GM23338 (cell line): ENCODE measurements at regions not wholly inside any gene's neighbourhood (a gene's known extent, or its start where the extent isn't known, plus 50 kb on each side); places are given as distances from the start of the nearest gene placed in this dataset.

Source experiments
- ATAC-seq: fragments of 200-7000 bp; cut with Tn5 transposase; 3 replicates; pipeline ENCODE4 v1.9.1; 2020
- DNase-seq: peaks from one replicate; pipeline ENCODE4 v3.0.0-alpha.2; 2015; ENCODE audit warnings: low spot score
- H2AFZ ChIP-seq: fragments of 200-600 bp; sonication (generic); 2 replicates; pipeline ENCODE4 v1.8.0; 2016; ENCODE audit warnings: antibody characterized with exemption, mild to moderate bottlenecking, moderate library complexity
- H3F3A ChIP-seq: fragments of 200-600 bp; sonication (generic); replicated peaks from 2 replicates; pipeline ENCODE4 v1.8.0; 2017; ENCODE audit warnings: antibody characterized with exemption, mixed run types, low read depth
- H3K27ac ChIP-seq: fragments of 200-600 bp; sonication (generic); 2 replicates; pipeline ENCODE4 v1.6.1; 2016; ENCODE audit warnings: low read depth
- H3K27me3 ChIP-seq: fragments of 200-600 bp; sonication (generic); 2 replicates; pipeline ENCODE4 v1.8.0; 2016; ENCODE audit warnings: mild to moderate bottlenecking, mixed run types, moderate library complexity; ENCODE audit not compliant: insufficient read depth
- H3K36me3 ChIP-seq: fragments of 200-600 bp; sonication (generic); 2 replicates; pipeline ENCODE4 v1.8.0; 2016; ENCODE audit warnings: mild to moderate bottlenecking; ENCODE audit not compliant: insufficient read depth
- H3K4me1 ChIP-seq: fragments of 200-600 bp; sonication (generic); 2 replicates; pipeline ENCODE4 v1.8.0; 2016; ENCODE audit warnings: mild to moderate bottlenecking, moderate library complexity; ENCODE audit not compliant: insufficient read depth
- H3K4me2 ChIP-seq: fragments of 200-600 bp; sonication (generic); 2 replicates; pipeline ENCODE4 v1.7.1; 2017; ENCODE audit warnings: mixed run types
- H3K4me3 ChIP-seq: fragments of 200-600 bp; sonication (generic); 2 replicates; pipeline ENCODE4 v1.6.1; 2016; ENCODE audit warnings: mixed run types
- H3K79me2 ChIP-seq: fragments of 200-600 bp; sonication (generic); replicated peaks from 2 replicates; pipeline ENCODE4 v1.8.0; 2017; ENCODE audit warnings: mild to moderate bottlenecking; ENCODE audit not compliant: insufficient read depth
- H3K9me2 ChIP-seq: fragments of 200-600 bp; sonication (generic); 2 replicates; pipeline ENCODE4 v1.8.0; 2017; ENCODE audit not compliant: insufficient read depth
- H4K20me1 ChIP-seq: fragments of 200-600 bp; sonication (generic); replicated peaks from 2 replicates; pipeline ENCODE4 v1.8.0; 2017; ENCODE audit warnings: mild to moderate bottlenecking; ENCODE audit not compliant: insufficient read depth
- H3K27ac Mint-ChIP-seq: 2 replicates; pipeline ENCODE4 v1.8.0; 2020; ENCODE audit warnings: inconsistent platforms, mild to moderate bottlenecking, moderate library complexity, mixed read lengths
- H3K27me3 Mint-ChIP-seq: 3 replicates; pipeline ENCODE4 v1.8.0; 2022; ENCODE audit warnings: low read depth, mild to moderate bottlenecking, moderate library complexity, mixed read lengths, inconsistent platforms; ENCODE audit not compliant: insufficient read depth, poor library complexity
- H3K36me3 Mint-ChIP-seq: 3 replicates; pipeline ENCODE4 v1.8.0; 2021; ENCODE audit warnings: low read depth, mild to moderate bottlenecking, inconsistent platforms, moderate library complexity, mixed read lengths
- H3K4me1 Mint-ChIP-seq: 3 replicates; pipeline ENCODE4 v1.8.0; 2020; ENCODE audit warnings: mild to moderate bottlenecking, inconsistent platforms, mixed read lengths
- H3K4me3 Mint-ChIP-seq: 3 replicates; pipeline ENCODE4 v1.8.0; 2021; ENCODE audit warnings: moderate library complexity, mild to moderate bottlenecking, inconsistent platforms, mixed read lengths
- H3K9me3 Mint-ChIP-seq: 3 replicates; pipeline ENCODE4 v1.8.0; 2020; ENCODE audit warnings: moderate library complexity, mild to moderate bottlenecking, inconsistent platforms, mixed read lengths
- CREB1 ChIP-seq: fragments of 250-450 bp; sonication (Bioruptor Pico); IDR thresholded peaks from 2 replicates; pipeline ENCODE4 v1.5.0; 2020; ENCODE audit warnings: low read depth, mild to moderate bottlenecking, moderate library complexity
- EZH2 ChIP-seq: fragments of 200-600 bp; sonication (generic); IDR thresholded peaks from one replicate; pipeline ENCODE4 v1.8.0; 2017; ENCODE audit warnings: antibody characterized with exemption, mild to moderate bottlenecking, low read depth; ENCODE audit not compliant: unreplicated experiment
- EZH2phosphoT487 ChIP-seq: fragments of 200-600 bp; sonication (generic); IDR thresholded peaks from one replicate; pipeline ENCODE4 v1.8.1; 2018; ENCODE audit warnings: antibody characterized with exemption; ENCODE audit not compliant: unreplicated experiment
- JUNB ChIP-seq: IDR thresholded peaks from one replicate; pipeline ENCODE4 v1.6.1; 2016; ENCODE audit warnings: antibody characterized with exemption; ENCODE audit not compliant: unreplicated experiment
- NANOG ChIP-seq: IDR thresholded peaks from 2 replicates; pipeline ENCODE4 v1.6.1; 2016; ENCODE audit warnings: antibody characterized with exemption, borderline replicate concordance
- POLR2AphosphoS5 ChIP-seq: IDR thresholded peaks from 2 replicates; pipeline ENCODE4 v1.6.1; 2016; ENCODE audit warnings: antibody characterized with exemption, low read depth
- STAT1 ChIP-seq: IDR thresholded peaks from one replicate; pipeline ENCODE4 v1.6.1; 2016; ENCODE audit warnings: antibody characterized with exemption; ENCODE audit not compliant: unreplicated experiment
- ZNF114 ChIP-seq: fragments of 250-450 bp; sonication (Bioruptor Pico); IDR thresholded peaks from 2 replicates; pipeline ENCODE4 v1.5.0; 2020; ENCODE audit warnings: mild to moderate bottlenecking, moderate library complexity
- ZNF331 ChIP-seq: fragments of 250-450 bp; sonication (Bioruptor Pico); IDR thresholded peaks from 2 replicates; pipeline ENCODE4 v1.5.0; 2020; ENCODE audit warnings: low read depth, mild to moderate bottlenecking, moderate library complexity
- TF ChIP-seq, protein P1 (sequence below): IDR thresholded peaks from one replicate; pipeline ENCODE4 v1.6.1; 2018; ENCODE audit warnings: antibody characterized with exemption; ENCODE audit not compliant: unreplicated experiment
- TF ChIP-seq, protein P2 (sequence below): IDR thresholded peaks from 2 replicates; pipeline ENCODE4 v1.6.1; 2016; ENCODE audit warnings: antibody characterized with exemption
- TF ChIP-seq, protein P3 (sequence below), 2 experiments: fragments of 200-600 bp in 1 of 2; sonication (generic) in 1 of 2; conservative IDR thresholded peaks; 2 replicates each; pipeline versions ENCODE4 v1.5.1 to v1.6.1; 2016 to 2017; ENCODE audit warnings: antibody characterized with exemption in 2 of 2, low read depth in 2 of 2, mild to moderate bottlenecking in 2 of 2, moderate library complexity in 1 of 2
- TF ChIP-seq, protein P4 (sequence below): fragments of 250-450 bp; sonication (Bioruptor Pico); IDR thresholded peaks from 2 replicates; pipeline ENCODE4 v1.5.0; 2020; ENCODE audit warnings: mild to moderate bottlenecking, moderate library complexity

DNA sequence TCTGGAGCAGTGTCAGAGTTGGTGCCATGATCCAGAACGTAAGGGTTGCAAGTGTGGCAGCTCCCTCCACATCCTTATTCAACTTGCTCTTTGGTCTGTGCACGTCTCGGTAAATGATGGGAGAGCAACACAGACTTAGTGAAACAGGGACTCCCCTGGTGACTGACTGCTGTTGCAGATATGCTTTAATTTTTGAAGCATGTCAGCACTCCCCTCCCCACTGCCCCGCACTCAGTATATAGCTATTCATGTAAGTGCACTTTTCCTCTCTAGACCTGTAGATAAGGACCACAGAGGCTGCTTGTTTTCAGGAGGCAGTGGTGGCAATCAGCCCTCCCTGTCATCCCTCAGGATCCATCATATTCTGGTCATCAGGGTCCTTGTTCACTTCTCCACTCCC lies 470.9 kb downstream of the IRS2 start:
- no peaks in the 10 kb centered on the region for H3K79me2 ChIP-seq
- no peak for ATAC-seq
- H3K36me3 Mint-ChIP-seq, result peaks cover 14% of the 10 kb centered on the region

More for the DNA sequence above, 470.9 kb downstream of the IRS2 start:
- no peak overlapping the region for H3K4me3 ChIP-seq
- H3K4me2 ChIP-seq, result no peak overlapping the region
- no peak overlapping the region for H2AFZ ChIP-seq
- no peaks in the 10 kb centered on the region; the same call in 1 of the 2 replicates for H3K4me1 ChIP-seq
- 0 out of 2 replicates have a peak, but pooled peaks cover 5% of the 10 kb centered on the region for H3K9me2 ChIP-seq
- Mint-ChIP-seq H3K4me3 (no peak overlapping the region), H3K9me3 (peaks cover 22% of the 10 kb centered on the region), H3K27me3 (peaks cover 6% of the 10 kb centered on the region), H3K4me1 (peaks cover 12% of the 10 kb centered on the region), H3K27ac (no peak overlapping the region)
- H3K27ac ChIP-seq, result no peak overlapping the region
- no peak for DNase-seq
- no peaks in the 10 kb centered on the region for H4K20me1 ChIP-seq
- no peaks in the 10 kb centered on the region for H3K27me3 ChIP-seq
- no peaks in the 10 kb centered on the region for H3F3A ChIP-seq
- no peaks in the 10 kb centered on the region for H3K36me3 ChIP-seq
- TF ChIP-seq EZH2 (no peak), POLR2AphosphoS5 (no peak), CREB1 (CRISPR knock-in tag) (no peak), NANOG (no peak), STAT1 (no peak), ZNF331 (CRISPR knock-in tag) (no peak), ZNF114 (CRISPR knock-in tag) (no peak), JUNB (no peak), EZH2phosphoT487 (no peak)
- TF ChIP-seq, protein P1, sequence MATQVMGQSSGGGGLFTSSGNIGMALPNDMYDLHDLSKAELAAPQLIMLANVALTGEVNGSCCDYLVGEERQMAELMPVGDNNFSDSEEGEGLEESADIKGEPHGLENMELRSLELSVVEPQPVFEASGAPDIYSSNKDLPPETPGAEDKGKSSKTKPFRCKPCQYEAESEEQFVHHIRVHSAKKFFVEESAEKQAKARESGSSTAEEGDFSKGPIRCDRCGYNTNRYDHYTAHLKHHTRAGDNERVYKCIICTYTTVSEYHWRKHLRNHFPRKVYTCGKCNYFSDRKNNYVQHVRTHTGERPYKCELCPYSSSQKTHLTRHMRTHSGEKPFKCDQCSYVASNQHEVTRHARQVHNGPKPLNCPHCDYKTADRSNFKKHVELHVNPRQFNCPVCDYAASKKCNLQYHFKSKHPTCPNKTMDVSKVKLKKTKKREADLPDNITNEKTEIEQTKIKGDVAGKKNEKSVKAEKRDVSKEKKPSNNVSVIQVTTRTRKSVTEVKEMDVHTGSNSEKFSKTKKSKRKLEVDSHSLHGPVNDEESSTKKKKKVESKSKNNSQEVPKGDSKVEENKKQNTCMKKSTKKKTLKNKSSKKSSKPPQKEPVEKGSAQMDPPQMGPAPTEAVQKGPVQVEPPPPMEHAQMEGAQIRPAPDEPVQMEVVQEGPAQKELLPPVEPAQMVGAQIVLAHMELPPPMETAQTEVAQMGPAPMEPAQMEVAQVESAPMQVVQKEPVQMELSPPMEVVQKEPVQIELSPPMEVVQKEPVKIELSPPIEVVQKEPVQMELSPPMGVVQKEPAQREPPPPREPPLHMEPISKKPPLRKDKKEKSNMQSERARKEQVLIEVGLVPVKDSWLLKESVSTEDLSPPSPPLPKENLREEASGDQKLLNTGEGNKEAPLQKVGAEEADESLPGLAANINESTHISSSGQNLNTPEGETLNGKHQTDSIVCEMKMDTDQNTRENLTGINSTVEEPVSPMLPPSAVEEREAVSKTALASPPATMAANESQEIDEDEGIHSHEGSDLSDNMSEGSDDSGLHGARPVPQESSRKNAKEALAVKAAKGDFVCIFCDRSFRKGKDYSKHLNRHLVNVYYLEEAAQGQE, result no peak
- TF ChIP-seq, protein P2, sequence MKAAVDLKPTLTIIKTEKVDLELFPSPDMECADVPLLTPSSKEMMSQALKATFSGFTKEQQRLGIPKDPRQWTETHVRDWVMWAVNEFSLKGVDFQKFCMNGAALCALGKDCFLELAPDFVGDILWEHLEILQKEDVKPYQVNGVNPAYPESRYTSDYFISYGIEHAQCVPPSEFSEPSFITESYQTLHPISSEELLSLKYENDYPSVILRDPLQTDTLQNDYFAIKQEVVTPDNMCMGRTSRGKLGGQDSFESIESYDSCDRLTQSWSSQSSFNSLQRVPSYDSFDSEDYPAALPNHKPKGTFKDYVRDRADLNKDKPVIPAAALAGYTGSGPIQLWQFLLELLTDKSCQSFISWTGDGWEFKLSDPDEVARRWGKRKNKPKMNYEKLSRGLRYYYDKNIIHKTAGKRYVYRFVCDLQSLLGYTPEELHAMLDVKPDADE, result no peak
- TF ChIP-seq, protein P3, sequence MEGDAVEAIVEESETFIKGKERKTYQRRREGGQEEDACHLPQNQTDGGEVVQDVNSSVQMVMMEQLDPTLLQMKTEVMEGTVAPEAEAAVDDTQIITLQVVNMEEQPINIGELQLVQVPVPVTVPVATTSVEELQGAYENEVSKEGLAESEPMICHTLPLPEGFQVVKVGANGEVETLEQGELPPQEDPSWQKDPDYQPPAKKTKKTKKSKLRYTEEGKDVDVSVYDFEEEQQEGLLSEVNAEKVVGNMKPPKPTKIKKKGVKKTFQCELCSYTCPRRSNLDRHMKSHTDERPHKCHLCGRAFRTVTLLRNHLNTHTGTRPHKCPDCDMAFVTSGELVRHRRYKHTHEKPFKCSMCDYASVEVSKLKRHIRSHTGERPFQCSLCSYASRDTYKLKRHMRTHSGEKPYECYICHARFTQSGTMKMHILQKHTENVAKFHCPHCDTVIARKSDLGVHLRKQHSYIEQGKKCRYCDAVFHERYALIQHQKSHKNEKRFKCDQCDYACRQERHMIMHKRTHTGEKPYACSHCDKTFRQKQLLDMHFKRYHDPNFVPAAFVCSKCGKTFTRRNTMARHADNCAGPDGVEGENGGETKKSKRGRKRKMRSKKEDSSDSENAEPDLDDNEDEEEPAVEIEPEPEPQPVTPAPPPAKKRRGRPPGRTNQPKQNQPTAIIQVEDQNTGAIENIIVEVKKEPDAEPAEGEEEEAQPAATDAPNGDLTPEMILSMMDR (conservative IDR thresholded peaks at IDR 0.05; ENCODE audit: low read depth in 2 of 2), result no peak
- TF ChIP-seq, protein P4, sequence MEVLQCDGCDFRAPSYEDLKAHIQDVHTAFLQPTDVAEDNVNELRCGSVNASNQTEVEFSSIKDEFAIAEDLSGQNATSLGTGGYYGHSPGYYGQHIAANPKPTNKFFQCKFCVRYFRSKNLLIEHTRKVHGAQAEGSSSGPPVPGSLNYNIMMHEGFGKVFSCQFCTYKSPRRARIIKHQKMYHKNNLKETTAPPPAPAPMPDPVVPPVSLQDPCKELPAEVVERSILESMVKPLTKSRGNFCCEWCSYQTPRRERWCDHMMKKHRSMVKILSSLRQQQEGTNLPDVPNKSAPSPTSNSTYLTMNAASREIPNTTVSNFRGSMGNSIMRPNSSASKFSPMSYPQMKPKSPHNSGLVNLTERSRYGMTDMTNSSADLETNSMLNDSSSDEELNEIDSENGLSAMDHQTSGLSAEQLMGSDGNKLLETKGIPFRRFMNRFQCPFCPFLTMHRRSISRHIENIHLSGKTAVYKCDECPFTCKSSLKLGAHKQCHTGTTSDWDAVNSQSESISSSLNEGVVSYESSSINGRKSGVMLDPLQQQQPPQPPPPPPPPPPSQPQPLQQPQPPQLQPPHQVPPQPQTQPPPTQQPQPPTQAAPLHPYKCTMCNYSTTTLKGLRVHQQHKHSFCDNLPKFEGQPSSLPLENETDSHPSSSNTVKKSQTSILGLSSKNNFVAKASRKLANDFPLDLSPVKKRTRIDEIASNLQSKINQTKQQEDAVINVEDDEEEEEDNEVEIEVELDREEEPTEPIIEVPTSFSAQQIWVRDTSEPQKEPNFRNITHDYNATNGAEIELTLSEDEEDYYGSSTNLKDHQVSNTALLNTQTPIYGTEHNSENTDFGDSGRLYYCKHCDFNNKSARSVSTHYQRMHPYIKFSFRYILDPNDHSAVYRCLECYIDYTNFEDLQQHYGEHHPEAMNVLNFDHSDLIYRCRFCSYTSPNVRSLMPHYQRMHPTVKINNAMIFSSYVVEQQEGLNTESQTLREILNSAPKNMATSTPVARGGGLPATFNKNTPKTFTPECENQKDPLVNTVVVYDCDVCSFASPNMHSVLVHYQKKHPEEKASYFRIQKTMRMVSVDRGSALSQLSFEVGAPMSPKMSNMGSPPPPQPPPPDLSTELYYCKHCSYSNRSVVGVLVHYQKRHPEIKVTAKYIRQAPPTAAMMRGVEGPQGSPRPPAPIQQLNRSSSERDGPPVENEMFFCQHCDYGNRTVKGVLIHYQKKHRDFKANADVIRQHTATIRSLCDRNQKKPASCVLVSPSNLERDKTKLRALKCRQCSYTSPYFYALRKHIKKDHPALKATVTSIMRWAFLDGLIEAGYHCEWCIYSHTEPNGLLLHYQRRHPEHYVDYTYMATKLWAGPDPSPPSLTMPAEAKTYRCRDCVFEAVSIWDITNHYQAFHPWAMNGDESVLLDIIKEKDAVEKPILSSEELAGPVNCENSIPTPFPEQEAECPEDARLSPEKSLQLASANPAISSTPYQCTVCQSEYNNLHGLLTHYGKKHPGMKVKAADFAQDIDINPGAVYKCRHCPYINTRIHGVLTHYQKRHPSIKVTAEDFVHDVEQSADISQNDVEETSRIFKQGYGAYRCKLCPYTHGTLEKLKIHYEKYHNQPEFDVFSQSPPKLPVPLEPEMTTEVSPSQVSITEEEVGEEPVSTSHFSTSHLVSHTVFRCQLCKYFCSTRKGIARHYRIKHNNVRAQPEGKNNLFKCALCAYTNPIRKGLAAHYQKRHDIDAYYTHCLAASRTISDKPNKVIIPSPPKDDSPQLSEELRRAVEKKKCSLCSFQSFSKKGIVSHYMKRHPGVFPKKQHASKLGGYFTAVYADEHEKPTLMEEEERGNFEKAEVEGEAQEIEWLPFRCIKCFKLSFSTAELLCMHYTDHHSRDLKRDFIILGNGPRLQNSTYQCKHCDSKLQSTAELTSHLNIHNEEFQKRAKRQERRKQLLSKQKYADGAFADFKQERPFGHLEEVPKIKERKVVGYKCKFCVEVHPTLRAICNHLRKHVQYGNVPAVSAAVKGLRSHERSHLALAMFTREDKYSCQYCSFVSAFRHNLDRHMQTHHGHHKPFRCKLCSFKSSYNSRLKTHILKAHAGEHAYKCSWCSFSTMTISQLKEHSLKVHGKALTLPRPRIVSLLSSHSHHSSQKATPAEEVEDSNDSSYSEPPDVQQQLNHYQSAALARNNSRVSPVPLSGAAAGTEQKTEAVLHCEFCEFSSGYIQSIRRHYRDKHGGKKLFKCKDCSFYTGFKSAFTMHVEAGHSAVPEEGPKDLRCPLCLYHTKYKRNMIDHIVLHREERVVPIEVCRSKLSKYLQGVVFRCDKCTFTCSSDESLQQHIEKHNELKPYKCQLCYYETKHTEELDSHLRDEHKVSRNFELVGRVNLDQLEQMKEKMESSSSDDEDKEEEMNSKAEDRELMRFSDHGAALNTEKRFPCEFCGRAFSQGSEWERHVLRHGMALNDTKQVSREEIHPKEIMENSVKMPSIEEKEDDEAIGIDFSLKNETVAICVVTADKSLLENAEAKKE (CRISPR knock-in tag), result no peak
